ENCODE measurements at regions not wholly inside any gene's neighbourhood (a gene's known extent, or its start where the extent isn't known, plus 50 kb on each side); places are given as distances from the start of the nearest gene placed in this dataset.

- ATAC-seq (replicated peaks) (no peak), DNase-seq (no peak)
- no peaks in the 10 kb centered on the region for H3K27me3 Mint-ChIP-seq
- peaks cover 9 to 11% of the 10 kb centered on the region in 2 donors for H3K9me3 Mint-ChIP-seq
- H3K36me3 Mint-ChIP-seq (ENCODE audit: insufficient read depth), result no peaks in the 10 kb centered on the region
- no peaks in the 10 kb centered on the region for H3K4me1 Mint-ChIP-seq (ENCODE audit: low read depth in 2 of 2)
- H3K27ac Mint-ChIP-seq, result no peak overlapping the region
- no peak overlapping the region for H3K4me3 Mint-ChIP-seq
Measured at GRCh38 chr2:16063251-16063850, 123.0 kb downstream of the MYCN start.

GRCh38 chr2:16062471-16063250 lies 122.3 kb downstream of the MYCN start:
- no peaks in the 10 kb centered on the region for H3K4me1 Mint-ChIP-seq (ENCODE audit: low read depth in 2 of 2)
- H3K36me3 Mint-ChIP-seq (ENCODE audit: insufficient read depth), result no peaks in the 10 kb centered on the region
- H3K9me3 Mint-ChIP-seq, result peaks cover 9 to 11% of the 10 kb centered on the region in 2 donors
- no peak overlapping the region for H3K27ac Mint-ChIP-seq
- DNase-seq (no peak), ATAC-seq (replicated peaks) (no peak)
- no peaks in the 10 kb centered on the region for H3K27me3 Mint-ChIP-seq
- H3K4me3 Mint-ChIP-seq, result no peak overlapping the region

GRCh38 chr2:16061441-16062217 lies 121.3 kb downstream of the MYCN start:
- Mint-ChIP-seq H3K27ac (no peak overlapping the region), H3K36me3 (ENCODE audit: insufficient read depth) (no peaks in the 10 kb centered on the region)

GRCh38 chr2:16060936-16061338 lies 120.6 kb downstream of the MYCN start:
- no peak for DNase-seq
- Mint-ChIP-seq H3K27me3 (no peaks in the 10 kb centered on the region), H3K4me1 (ENCODE audit: low read depth in 2 of 2) (no peaks in the 10 kb centered on the region), H3K27ac (no peak overlapping the region), H3K4me3 (no peak overlapping the region), H3K9me3 (peaks cover 9 to 11% of the 10 kb centered on the region in 2 donors), H3K36me3 (ENCODE audit: insufficient read depth) (no peaks in the 10 kb centered on the region)
- ATAC-seq (replicated peaks), result no peak

More at GRCh38 chr2:16061441-16062217, 121.3 kb downstream of the MYCN start:
- Mint-ChIP-seq H3K4me3 (no peak overlapping the region), H3K4me1 (ENCODE audit: low read depth in 2 of 2) (no peaks in the 10 kb centered on the region), H3K9me3 (peaks cover 9 to 11% of the 10 kb centered on the region in 2 donors), H3K27me3 (no peaks in the 10 kb centered on the region)
- no peak for ATAC-seq (replicated peaks)
- DNase-seq, result no peak

GRCh38 chr2:16060125-16060935 lies 120.0 kb downstream of the MYCN start:
- Mint-ChIP-seq H3K27me3 (no peaks in the 10 kb centered on the region), H3K4me3 (no peak overlapping the region), H3K27ac (no peak overlapping the region), H3K36me3 (ENCODE audit: insufficient read depth) (no peaks in the 10 kb centered on the region), H3K4me1 (ENCODE audit: low read depth in 2 of 2) (no peaks in the 10 kb centered on the region), H3K9me3 (peaks cover 9 to 11% of the 10 kb centered on the region in 2 donors)
- ATAC-seq (replicated peaks), result no peak
- DNase-seq, result no peak

- no peak overlapping the region for H3K27ac Mint-ChIP-seq
- H3K4me1 Mint-ChIP-seq (ENCODE audit: low read depth in 2 of 2), result no peaks in the 10 kb centered on the region
- peaks cover 9 to 11% of the 10 kb centered on the region in 2 donors for H3K9me3 Mint-ChIP-seq
- no peak overlapping the region for H3K4me3 Mint-ChIP-seq
- DNase-seq, result no peak
- H3K36me3 Mint-ChIP-seq (ENCODE audit: insufficient read depth), result no peaks in the 10 kb centered on the region
- ATAC-seq (replicated peaks), result no peak
- no peaks in the 10 kb centered on the region for H3K27me3 Mint-ChIP-seq
Measured at GRCh38 chr2:16059393-16060016, 119.2 kb downstream of the MYCN start.

- Mint-ChIP-seq H3K4me3 (no peak overlapping the region), H3K9me3 (peaks cover 3 to 6% of the 10 kb centered on the region in 2 donors), H3K36me3 (ENCODE audit: insufficient read depth) (no peaks in the 10 kb centered on the region), H3K27ac (no peak overlapping the region), H3K27me3 (no peaks in the 10 kb centered on the region), H3K4me1 (ENCODE audit: low read depth in 2 of 2) (no peaks in the 10 kb centered on the region)
- ATAC-seq (replicated peaks), result no peak
- DNase-seq, result no peak
Measured at GRCh38 chr2:16058747-16059358, 118.5 kb downstream of the MYCN start.

- peaks cover 0 to 3% of the 10 kb centered on the region in 2 donors for H3K9me3 Mint-ChIP-seq
- no peak overlapping the region for H3K4me3 Mint-ChIP-seq
- no peak overlapping the region for H3K27ac Mint-ChIP-seq
- H3K36me3 Mint-ChIP-seq (ENCODE audit: insufficient read depth), result no peaks in the 10 kb centered on the region
- no peak for DNase-seq
- no peaks in the 10 kb centered on the region for H3K27me3 Mint-ChIP-seq
- no peaks in the 10 kb centered on the region for H3K4me1 Mint-ChIP-seq (ENCODE audit: low read depth in 2 of 2)
- no peak for ATAC-seq (replicated peaks)
Measured at GRCh38 chr2:16058256-16058655, 117.9 kb downstream of the MYCN start.

GRCh38 chr2:16057661-16058060 lies 117.3 kb downstream of the MYCN start:
- Mint-ChIP-seq H3K4me1 (ENCODE audit: low read depth in 2 of 2) (no peaks in the 10 kb centered on the region), H3K36me3 (ENCODE audit: insufficient read depth) (no peaks in the 10 kb centered on the region), H3K4me3 (no peak overlapping the region), H3K9me3 (peaks cover 0 to 7% of the 10 kb centered on the region in 2 donors), H3K27ac (no peak overlapping the region), H3K27me3 (no peaks in the 10 kb centered on the region)
- no peak for ATAC-seq (replicated peaks)
- DNase-seq, result no peak

GRCh38 chr2:16055848-16056580 lies 115.7 kb downstream of the MYCN start:
- no peak overlapping the region for H3K27ac Mint-ChIP-seq

GRCh38 chr2:16053437-16054257 lies 113.3 kb downstream of the MYCN start:
- Mint-ChIP-seq H3K36me3 (ENCODE audit: insufficient read depth) (no peaks in the 10 kb centered on the region), H3K4me1 (ENCODE audit: low read depth in 2 of 2) (no peaks in the 10 kb centered on the region), H3K4me3 (no peak overlapping the region), H3K9me3 (peaks cover 0 to 4% of the 10 kb centered on the region in 2 donors), H3K27me3 (no peaks in the 10 kb centered on the region), H3K27ac (no peak overlapping the region)
- DNase-seq (no peak), ATAC-seq (replicated peaks) (no peak)

More at GRCh38 chr2:16055848-16056580, 115.7 kb downstream of the MYCN start:
- H3K4me1 Mint-ChIP-seq (ENCODE audit: low read depth in 2 of 2), result no peaks in the 10 kb centered on the region
- DNase-seq (no peak), ATAC-seq (replicated peaks) (no peak)
- H3K36me3 Mint-ChIP-seq (ENCODE audit: insufficient read depth), result no peaks in the 10 kb centered on the region
- peaks cover 0 to 4% of the 10 kb centered on the region in 2 donors for H3K9me3 Mint-ChIP-seq
- H3K4me3 Mint-ChIP-seq, result no peak overlapping the region
- H3K27me3 Mint-ChIP-seq, result no peaks in the 10 kb centered on the region

Measured in effector memory CD8-positive, alpha-beta T cell (primary cell).